OCI-LY7 (cell line): ENCODE measurements at regions not wholly inside any gene's neighbourhood (a gene's known extent, or its start where the extent isn't known, plus 50 kb on each side); places are given as distances from the start of the nearest gene placed in this dataset.

Experiments
- BruUV-seq: library from RNA; stranded (reverse); fragments of 400-500 nt; replicated peaks from 2 replicates; lab custom pipeline; 2021; lab: Mats Ljungman, UMichigan
- CTCF ChIA-PET: fragments of 300-600 bp; sonication (Branson Sonifier 250); formaldehyde crosslinking; loops from one replicate; lab custom pipeline; 2022; ENCODE audit warnings: antibody characterized with exemption; ENCODE audit not compliant: unreplicated experiment; lab: Charles Lee
- POLR2A ChIA-PET: fragments of 300-600 bp; sonication (Branson Sonifier 250); formaldehyde crosslinking; loops from one replicate; lab custom pipeline; 2022; ENCODE audit warnings: antibody characterized with exemption; lab: Charles Lee
- DNase-seq: peaks from one replicate; pipeline ENCODE4 v3.0.0-alpha.2; 2015; ENCODE audit warnings: low spot score
- H2AFZ ChIP-seq: fragments of 200-600 bp; sonication (generic), shearing (Covaris generic); 2 replicates; pipeline ENCODE4 v1.6.1; 2014; ENCODE audit warnings: mild to moderate bottlenecking, antibody characterized with exemption, low read length, moderate library complexity
- H3K27ac ChIP-seq: fragments of 200-600 bp; sonication (generic); 2 replicates; pipeline ENCODE4 v1.5.1; 2014; ENCODE audit warnings: mixed run types, low read depth, mild to moderate bottlenecking, moderate library complexity, low read length, inconsistent platforms; ENCODE audit not compliant: poor library complexity, severe bottlenecking
- H3K36me3 ChIP-seq: fragments of 200-600 bp; sonication (generic); 2 replicates; pipeline ENCODE4 v1.6.1; 2014; ENCODE audit warnings: mild to moderate bottlenecking, antibody characterized with exemption, low read length, moderate library complexity, mixed read lengths; ENCODE audit not compliant: insufficient read depth
- H3K4me1 ChIP-seq: fragments of 200-600 bp; sonication (generic); 2 replicates; pipeline ENCODE4 v1.5.1; 2014; ENCODE audit warnings: mild to moderate bottlenecking, low read length; ENCODE audit not compliant: insufficient read depth, poor library complexity, severe bottlenecking
- H3K4me2 ChIP-seq: fragments of 200-600 bp; sonication (generic); 2 replicates; pipeline ENCODE4 v1.6.1; 2014; ENCODE audit warnings: mild to moderate bottlenecking, low read length
- H3K4me3 ChIP-seq: fragments of 200-600 bp; sonication (generic); 2 replicates; pipeline ENCODE4 v1.5.1; 2014; ENCODE audit warnings: mild to moderate bottlenecking, low read depth, low read length; ENCODE audit not compliant: poor library complexity, severe bottlenecking
- H3K79me2 ChIP-seq: fragments of 200-600 bp; sonication (generic); 2 replicates; pipeline ENCODE4 v1.6.1; 2016; ENCODE audit warnings: low read depth, mild to moderate bottlenecking, low read length, moderate library complexity, mixed read lengths; ENCODE audit not compliant: insufficient read depth
- H3K9me2 ChIP-seq: fragments of 200-600 bp; sonication (generic); 2 replicates; pipeline ENCODE4 v1.6.1; 2016; ENCODE audit warnings: mild to moderate bottlenecking, low read length, mixed read lengths; ENCODE audit not compliant: insufficient read depth
- H3K9me3 ChIP-seq: fragments of 200-600 bp; sonication (generic); 2 replicates; pipeline ENCODE4 v1.6.1; 2014; ENCODE audit warnings: mild to moderate bottlenecking, mixed run types, low read length, mixed read lengths
- H4K20me1 ChIP-seq: fragments of 200-600 bp; sonication (generic); 2 replicates; pipeline ENCODE4 v1.6.1; 2014; ENCODE audit warnings: mild to moderate bottlenecking, antibody characterized with exemption, low read length, moderate library complexity, mixed read lengths; ENCODE audit not compliant: insufficient read depth
- EZH2phosphoT487 ChIP-seq: fragments of 200-600 bp; sonication (generic); IDR thresholded peaks from 2 replicates; pipeline ENCODE4 v1.6.1; 2018; ENCODE audit warnings: low read depth, borderline replicate concordance, mild to moderate bottlenecking, mixed run types, antibody characterized with exemption, low read length, moderate library complexity, mixed read lengths
- intact Hi-C: fragments of 100-400 bp; cut with micrococcal nuclease; formaldehyde crosslinking; loops from one replicate; pipeline ENCODE4 v1.10.0; 2022; ENCODE audit not compliant: unreplicated experiment
- TF ChIP-seq, protein P1 (sequence below): fragments of 200-600 bp; sonication (generic); conservative IDR thresholded peaks from 2 replicates; pipeline ENCODE4 v1.5.1; 2014; ENCODE audit warnings: mild to moderate bottlenecking, antibody characterized with exemption, low read length, moderate library complexity, mixed read lengths

DNA sequence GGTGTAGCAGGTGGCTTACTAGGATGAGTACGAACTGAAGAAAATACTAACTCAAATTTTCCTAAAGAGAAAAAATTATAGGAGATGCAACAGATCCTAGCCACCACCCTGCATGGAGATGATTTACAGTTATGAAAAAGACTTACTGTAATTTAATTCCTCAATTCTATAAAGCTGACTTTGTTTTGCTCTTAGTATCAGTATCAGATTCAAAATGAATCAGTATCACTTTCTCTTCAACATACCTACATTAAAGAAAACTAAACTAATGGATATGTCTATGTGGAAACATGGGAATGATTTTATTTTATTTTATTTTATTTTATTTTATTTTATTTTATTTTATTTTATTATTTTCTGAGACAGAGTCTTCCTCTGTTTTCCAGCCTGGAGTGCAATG is 525.8 kb downstream of the NLGN4X start:
- H3K36me3 ChIP-seq, result no peaks in the 10 kb centered on the region

DNA sequence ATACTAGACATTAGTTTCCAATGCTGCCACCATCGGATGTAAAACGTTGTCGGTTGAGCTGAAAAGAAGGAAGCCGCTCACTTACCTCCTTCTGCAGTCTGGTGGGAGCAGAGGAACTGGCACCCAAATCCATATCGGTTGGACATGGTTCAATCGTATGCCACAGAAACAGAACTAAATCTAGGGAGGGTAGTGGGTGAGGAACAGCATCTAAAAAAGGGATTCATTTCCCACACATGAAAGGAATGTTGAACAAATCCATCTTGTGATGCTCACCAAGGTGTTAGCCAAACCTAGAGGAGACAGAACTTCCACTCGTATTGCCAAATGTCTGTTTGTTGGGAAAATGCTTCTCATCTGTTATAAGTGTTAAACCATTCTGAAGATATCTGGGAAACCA is 532.7 kb downstream of the NLGN4X start:
- DNase-seq, result no peak
- Histone ChIP-seq H3K9me3 (no peaks in the 10 kb centered on the region), H3K79me2 (no peaks in the 10 kb centered on the region), H3K36me3 (no peaks in the 10 kb centered on the region), H3K9me2 (no peaks in the 10 kb centered on the region), H3K27ac (no peak overlapping the region), H4K20me1 (no peaks in the 10 kb centered on the region), H3K4me1 (no peaks in the 10 kb centered on the region), H3K4me3 (no peak overlapping the region), H3K4me2 (no peak overlapping the region), H2AFZ (no peak overlapping the region)
- no TSS peak for BruUV-seq
- TF ChIP-seq, protein P1, sequence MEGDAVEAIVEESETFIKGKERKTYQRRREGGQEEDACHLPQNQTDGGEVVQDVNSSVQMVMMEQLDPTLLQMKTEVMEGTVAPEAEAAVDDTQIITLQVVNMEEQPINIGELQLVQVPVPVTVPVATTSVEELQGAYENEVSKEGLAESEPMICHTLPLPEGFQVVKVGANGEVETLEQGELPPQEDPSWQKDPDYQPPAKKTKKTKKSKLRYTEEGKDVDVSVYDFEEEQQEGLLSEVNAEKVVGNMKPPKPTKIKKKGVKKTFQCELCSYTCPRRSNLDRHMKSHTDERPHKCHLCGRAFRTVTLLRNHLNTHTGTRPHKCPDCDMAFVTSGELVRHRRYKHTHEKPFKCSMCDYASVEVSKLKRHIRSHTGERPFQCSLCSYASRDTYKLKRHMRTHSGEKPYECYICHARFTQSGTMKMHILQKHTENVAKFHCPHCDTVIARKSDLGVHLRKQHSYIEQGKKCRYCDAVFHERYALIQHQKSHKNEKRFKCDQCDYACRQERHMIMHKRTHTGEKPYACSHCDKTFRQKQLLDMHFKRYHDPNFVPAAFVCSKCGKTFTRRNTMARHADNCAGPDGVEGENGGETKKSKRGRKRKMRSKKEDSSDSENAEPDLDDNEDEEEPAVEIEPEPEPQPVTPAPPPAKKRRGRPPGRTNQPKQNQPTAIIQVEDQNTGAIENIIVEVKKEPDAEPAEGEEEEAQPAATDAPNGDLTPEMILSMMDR, result no peak
- no peak for TF ChIP-seq EZH2phosphoT487
- CTCF ChIA-PET, result no interaction called here
- intact Hi-C loops, result no loop called here
- POLR2A ChIA-PET, result no interaction called here

More for the DNA sequence above, 525.8 kb downstream of the NLGN4X start:
- Histone ChIP-seq H3K4me3 (no peak overlapping the region), H2AFZ (no peak overlapping the region), H3K9me2 (no peaks in the 10 kb centered on the region), H4K20me1 (no peaks in the 10 kb centered on the region), H3K9me3 (no peaks in the 10 kb centered on the region), H3K4me1 (no peaks in the 10 kb centered on the region), H3K79me2 (no peaks in the 10 kb centered on the region), H3K27ac (no peak overlapping the region), H3K4me2 (no peak overlapping the region)
- TF ChIP-seq, protein P1, result no peak
- TF ChIP-seq EZH2phosphoT487, result no peak
- no TSS peak for BruUV-seq
- ChIA-PET CTCF (no interaction called here), POLR2A (no interaction called here)
- no peak for DNase-seq
- intact Hi-C loops, result no loop called here

DNA sequence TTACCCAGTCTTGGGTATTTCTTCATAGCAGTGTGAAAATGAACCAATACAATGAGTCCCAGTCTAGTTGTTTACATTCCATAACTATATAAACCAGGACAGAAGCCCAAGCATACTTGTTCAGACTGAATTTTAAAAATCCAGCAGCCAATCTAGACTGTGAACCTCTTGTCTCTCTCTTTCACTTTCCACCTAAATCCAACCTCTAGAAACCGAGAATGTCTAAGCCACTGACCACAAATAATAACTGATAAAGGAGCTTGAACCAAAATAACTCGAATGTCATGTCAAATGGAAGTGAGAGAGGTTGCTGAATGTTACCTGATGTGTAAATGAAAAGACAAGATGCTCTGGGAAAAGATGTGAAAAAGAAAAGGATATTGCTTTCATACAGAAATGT is 544.7 kb downstream of the NLGN4X start:
- intact Hi-C loops, result no loop called here
- no peak overlapping the region for H3K4me2 ChIP-seq
- no peaks in the 10 kb centered on the region for H3K9me2 ChIP-seq
- H3K9me3 ChIP-seq, result no peaks in the 10 kb centered on the region
- BruUV-seq, result no TSS peak
- no peak for DNase-seq
- ChIA-PET POLR2A (interaction anchor here (0.5 kb wide), 1 partner anchor 921 kb away, joined by 3 read pairs; no protein-coding TSS in a partner anchor), CTCF (no interaction called here)
- no peaks in the 10 kb centered on the region for H3K4me1 ChIP-seq
- H2AFZ ChIP-seq, result no peak overlapping the region
- H3K4me3 ChIP-seq, result no peak overlapping the region
- H3K79me2 ChIP-seq, result no peaks in the 10 kb centered on the region
- H3K36me3 ChIP-seq, result no peaks in the 10 kb centered on the region
- no peak overlapping the region for H3K27ac ChIP-seq
- no peaks in the 10 kb centered on the region for H4K20me1 ChIP-seq
- no peak for TF ChIP-seq EZH2phosphoT487
- TF ChIP-seq, protein P1, result no peak
